ENCODE measurements at regions not wholly inside any gene's neighbourhood (a gene's known extent, or its start where the extent isn't known, plus 50 kb on each side); places are given as distances from the start of the nearest gene placed in this dataset.

DNA sequence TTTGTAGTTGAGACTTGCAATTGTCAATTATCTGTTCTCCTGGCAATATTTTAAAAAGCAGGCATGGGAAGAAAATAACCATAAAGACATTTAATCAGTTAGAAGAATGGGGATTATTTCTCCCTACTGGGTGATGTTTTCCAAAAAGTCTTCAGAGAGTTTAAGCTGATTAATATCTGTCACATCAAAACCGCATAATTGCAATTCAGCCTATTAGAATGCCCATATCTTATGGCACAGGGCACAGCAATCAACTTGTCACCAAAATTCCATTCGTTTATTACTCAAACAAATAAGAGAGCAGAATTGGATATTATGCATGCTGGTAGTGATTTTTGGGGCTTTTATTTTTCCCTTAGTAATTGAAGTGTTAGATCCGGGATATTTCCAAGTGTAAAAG is 218.7 kb downstream of the RNF144B start (continued):
- TF ChIP-seq, protein P1, sequence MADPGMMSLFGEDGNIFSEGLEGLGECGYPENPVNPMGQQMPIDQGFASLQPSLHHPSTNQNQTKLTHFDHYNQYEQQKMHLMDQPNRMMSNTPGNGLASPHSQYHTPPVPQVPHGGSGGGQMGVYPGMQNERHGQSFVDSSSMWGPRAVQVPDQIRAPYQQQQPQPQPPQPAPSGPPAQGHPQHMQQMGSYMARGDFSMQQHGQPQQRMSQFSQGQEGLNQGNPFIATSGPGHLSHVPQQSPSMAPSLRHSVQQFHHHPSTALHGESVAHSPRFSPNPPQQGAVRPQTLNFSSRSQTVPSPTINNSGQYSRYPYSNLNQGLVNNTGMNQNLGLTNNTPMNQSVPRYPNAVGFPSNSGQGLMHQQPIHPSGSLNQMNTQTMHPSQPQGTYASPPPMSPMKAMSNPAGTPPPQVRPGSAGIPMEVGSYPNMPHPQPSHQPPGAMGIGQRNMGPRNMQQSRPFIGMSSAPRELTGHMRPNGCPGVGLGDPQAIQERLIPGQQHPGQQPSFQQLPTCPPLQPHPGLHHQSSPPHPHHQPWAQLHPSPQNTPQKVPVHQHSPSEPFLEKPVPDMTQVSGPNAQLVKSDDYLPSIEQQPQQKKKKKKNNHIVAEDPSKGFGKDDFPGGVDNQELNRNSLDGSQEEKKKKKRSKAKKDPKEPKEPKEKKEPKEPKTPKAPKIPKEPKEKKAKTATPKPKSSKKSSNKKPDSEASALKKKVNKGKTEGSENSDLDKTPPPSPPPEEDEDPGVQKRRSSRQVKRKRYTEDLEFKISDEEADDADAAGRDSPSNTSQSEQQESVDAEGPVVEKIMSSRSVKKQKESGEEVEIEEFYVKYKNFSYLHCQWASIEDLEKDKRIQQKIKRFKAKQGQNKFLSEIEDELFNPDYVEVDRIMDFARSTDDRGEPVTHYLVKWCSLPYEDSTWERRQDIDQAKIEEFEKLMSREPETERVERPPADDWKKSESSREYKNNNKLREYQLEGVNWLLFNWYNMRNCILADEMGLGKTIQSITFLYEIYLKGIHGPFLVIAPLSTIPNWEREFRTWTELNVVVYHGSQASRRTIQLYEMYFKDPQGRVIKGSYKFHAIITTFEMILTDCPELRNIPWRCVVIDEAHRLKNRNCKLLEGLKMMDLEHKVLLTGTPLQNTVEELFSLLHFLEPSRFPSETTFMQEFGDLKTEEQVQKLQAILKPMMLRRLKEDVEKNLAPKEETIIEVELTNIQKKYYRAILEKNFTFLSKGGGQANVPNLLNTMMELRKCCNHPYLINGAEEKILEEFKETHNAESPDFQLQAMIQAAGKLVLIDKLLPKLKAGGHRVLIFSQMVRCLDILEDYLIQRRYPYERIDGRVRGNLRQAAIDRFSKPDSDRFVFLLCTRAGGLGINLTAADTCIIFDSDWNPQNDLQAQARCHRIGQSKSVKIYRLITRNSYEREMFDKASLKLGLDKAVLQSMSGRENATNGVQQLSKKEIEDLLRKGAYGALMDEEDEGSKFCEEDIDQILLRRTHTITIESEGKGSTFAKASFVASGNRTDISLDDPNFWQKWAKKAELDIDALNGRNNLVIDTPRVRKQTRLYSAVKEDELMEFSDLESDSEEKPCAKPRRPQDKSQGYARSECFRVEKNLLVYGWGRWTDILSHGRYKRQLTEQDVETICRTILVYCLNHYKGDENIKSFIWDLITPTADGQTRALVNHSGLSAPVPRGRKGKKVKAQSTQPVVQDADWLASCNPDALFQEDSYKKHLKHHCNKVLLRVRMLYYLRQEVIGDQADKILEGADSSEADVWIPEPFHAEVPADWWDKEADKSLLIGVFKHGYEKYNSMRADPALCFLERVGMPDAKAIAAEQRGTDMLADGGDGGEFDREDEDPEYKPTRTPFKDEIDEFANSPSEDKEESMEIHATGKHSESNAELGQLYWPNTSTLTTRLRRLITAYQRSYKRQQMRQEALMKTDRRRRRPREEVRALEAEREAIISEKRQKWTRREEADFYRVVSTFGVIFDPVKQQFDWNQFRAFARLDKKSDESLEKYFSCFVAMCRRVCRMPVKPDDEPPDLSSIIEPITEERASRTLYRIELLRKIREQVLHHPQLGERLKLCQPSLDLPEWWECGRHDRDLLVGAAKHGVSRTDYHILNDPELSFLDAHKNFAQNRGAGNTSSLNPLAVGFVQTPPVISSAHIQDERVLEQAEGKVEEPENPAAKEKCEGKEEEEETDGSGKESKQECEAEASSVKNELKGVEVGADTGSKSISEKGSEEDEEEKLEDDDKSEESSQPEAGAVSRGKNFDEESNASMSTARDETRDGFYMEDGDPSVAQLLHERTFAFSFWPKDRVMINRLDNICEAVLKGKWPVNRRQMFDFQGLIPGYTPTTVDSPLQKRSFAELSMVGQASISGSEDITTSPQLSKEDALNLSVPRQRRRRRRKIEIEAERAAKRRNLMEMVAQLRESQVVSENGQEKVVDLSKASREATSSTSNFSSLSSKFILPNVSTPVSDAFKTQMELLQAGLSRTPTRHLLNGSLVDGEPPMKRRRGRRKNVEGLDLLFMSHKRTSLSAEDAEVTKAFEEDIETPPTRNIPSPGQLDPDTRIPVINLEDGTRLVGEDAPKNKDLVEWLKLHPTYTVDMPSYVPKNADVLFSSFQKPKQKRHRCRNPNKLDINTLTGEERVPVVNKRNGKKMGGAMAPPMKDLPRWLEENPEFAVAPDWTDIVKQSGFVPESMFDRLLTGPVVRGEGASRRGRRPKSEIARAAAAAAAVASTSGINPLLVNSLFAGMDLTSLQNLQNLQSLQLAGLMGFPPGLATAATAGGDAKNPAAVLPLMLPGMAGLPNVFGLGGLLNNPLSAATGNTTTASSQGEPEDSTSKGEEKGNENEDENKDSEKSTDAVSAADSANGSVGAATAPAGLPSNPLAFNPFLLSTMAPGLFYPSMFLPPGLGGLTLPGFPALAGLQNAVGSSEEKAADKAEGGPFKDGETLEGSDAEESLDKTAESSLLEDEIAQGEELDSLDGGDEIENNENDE (IDR thresholded peaks at IDR 0.05; ENCODE audit: insufficient replicate concordance, low read length) = no peak
- TF ChIP-seq SIX5 (IDR thresholded peaks at IDR 0.05; ENCODE audit: low read depth, low read length) (no peak), TAF7 (optimal IDR thresholded peaks at IDR 0.05; ENCODE audit: borderline replicate concordance, low read depth, low read length) (no peak)

Data from H1 (cell line).